Stomach (tissue), 4 donors: ENCODE measurements at regions not wholly inside any gene's neighbourhood (a gene's known extent, or its start where the extent isn't known, plus 50 kb on each side); places are given as distances from the start of the nearest gene placed in this dataset.

Experiments
- CTCF ChIP-seq, 7 experiments: fragments of 450-650 bp in 4 of 7; fragments of 200-600 bp in 3 of 7; sonication (generic) in 3 of 7; IDR thresholded peaks; one replicate each; pipeline ENCODE4 v1.5.1; 2016 to 2019; ENCODE audit warnings: antibody characterized with exemption in 7 of 7, control low read depth in 2 of 7, mild to moderate bottlenecking in 1 of 7
- EP300 ChIP-seq: sonication (generic); formaldehyde crosslinking; IDR thresholded peaks from one replicate; pipeline ENCODE4 v1.6.1; 2017; ENCODE audit warnings: antibody characterized with exemption

DNA sequence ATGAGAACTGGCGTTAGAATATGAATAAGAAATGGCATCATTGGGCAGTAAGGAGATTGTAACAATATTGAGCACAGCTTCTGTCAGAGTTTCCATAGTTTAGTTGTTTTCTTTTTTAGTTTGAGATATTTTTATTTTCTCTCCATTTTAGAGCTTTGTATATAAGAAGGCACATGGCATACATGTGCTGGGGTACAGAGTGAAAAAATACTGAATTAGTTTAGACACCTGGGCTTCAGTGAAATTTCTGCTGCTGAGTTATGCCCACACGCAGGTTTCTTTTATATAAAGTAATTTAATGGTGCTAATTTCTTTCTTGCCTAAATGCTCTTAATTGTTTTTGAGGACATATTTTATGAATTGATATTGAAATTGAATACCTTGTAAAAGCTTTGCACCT is 53.6 kb upstream of the RWDD3 start:
- TF ChIP-seq CTCF (IDR thresholded peaks at IDR 0.05): no peak
- no peak for TF ChIP-seq EP300
